GM19324 (cell line): ENCODE measurements at regions not wholly inside any gene's neighbourhood (a gene's known extent, or its start where the extent isn't known, plus 50 kb on each side); places are given as distances from the start of the nearest gene placed in this dataset.
"Not testable (repeated sequence)": the region's sequence is repeated elsewhere in the genome, so short reads cannot be mapped to it uniquely, and the experiment has no call there.

Experiments
- ATAC-seq: cut with Tn5 transposase; IDR thresholded peaks from one replicate; pipeline ENCODE4 v1.9.1; 2021; ENCODE audit warnings: mild to moderate bottlenecking, moderate library complexity; ENCODE audit not compliant: unreplicated experiment, low FRiP score

DNA sequence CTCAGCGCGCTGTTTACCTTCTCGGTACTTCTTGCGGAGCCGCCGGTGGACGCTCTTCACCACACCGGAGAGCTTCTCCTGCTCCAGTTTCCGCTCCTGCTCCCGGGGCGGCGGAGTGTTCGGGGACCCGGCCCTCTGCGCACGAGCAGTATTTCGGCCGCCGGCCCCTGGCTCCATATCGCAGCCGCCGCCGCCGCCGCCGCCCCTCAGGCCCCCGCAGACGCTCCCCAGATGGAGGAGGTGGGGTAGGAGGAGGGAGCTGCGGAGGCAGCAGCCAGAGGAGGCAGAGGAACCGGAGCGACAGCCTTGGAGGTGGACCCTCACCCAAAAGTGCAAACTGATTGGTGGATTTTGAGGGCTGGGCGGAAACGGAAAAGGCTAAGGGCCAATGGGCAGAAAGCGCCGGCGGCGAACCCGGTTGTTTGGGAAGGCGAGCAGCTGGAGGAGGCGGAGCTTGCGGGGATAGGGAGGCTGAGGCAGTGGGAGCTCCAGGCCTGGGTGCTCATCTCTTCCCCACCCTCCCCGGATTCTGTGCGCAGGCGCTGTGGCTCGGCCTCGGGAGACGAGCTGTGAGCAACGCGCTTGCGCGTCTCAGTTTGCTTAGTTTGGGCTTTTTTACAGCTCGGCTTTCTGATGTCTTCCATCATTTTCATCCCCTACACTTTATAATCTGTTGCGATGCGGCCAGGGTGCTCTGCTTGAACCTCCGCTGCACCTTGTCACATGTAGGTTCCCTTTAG lies 146.9 kb downstream of the GPR85 start:
- ATAC-seq, result peak; percentile 99

DNA sequence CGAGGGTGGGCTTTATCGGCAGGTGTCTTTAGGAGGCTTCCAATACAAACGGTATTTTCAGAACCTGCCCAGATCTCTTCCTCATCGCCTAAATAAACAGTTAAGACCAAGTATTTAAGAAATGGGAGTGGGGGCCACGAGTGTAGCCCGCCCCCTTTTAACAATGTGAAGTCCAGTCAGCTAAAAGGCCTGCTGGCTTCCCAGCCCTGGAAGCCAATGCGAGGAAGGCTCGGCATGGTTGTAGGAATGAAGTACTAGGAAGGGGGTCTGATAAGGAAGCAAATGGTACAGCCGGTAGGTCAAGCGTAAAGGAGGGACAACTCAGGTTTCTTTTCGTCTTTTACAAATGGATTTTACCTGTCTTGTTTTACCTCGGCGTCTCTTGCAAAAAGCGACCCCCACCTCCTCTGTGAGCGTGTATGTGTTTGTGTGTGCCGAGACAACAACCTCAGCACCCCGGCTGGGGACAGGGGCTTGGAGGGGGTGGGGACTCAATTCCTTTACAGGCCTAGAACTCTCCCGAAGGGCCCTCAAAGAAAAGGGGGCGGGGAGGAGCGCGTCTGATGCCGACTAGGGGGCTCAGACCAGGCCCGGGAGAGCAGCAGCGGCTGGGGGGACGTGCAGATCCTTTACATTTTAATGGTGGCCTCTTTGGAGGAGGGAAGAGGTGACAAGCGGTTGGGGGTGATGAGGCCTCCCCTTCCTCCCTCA lies 147.6 kb downstream of the GPR85 start:
- no peak for ATAC-seq

DNA sequence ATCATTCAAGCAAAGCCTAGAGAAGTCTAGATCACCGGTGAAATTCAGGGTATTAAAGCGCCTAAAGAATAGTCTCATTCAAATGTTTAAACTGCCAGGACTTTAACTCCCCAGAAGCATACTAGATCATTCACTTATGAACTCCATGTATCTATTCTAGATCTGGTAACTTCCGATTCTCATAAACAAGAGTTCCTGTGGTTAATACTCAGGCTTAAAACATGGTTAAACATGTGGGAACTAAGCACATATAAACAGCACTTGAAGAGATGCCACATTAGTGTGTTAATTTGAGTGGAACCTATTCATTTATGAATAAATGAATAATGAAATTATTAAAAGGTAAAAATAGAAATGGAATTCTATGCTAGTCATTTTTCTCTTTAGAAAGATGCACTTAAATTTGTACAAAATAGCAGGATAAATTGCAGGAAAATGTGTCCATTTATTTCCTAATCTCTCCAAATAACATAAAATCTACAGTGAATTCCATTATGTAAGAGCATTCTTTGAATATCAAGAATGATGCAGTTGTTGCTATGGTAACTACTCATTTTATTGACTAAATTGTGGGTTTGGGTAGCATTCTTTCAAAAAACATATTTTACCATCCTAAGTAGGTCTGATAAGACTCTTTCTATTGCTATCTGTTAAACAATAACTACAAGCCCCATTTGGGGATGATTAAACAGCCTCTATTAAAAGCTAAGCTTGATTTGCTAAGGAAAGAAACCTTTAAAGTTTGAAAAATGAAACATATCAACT lies 147.6 kb upstream of the TMEM168 start:
- ATAC-seq, result no peak

DNA sequence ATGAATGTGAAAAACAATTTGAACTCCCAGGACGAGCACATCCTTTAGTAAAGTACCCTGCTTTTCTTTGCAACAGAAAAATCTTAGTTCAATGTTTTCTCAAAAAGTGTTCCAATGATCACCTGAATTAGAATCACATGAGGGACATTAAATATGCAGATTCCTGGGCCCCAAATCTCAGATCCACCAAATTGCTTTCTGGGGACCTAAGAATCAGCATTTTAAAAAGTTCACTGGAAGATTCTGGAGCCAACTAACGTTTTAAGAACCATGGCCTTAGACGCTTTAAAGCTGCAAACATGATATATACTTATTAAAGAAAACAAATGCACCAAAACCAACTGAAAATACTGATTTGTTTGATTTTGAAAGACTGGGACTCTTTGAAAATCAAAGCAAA lies 143.4 kb upstream of the TMEM168 start:
- no peak for ATAC-seq

DNA sequence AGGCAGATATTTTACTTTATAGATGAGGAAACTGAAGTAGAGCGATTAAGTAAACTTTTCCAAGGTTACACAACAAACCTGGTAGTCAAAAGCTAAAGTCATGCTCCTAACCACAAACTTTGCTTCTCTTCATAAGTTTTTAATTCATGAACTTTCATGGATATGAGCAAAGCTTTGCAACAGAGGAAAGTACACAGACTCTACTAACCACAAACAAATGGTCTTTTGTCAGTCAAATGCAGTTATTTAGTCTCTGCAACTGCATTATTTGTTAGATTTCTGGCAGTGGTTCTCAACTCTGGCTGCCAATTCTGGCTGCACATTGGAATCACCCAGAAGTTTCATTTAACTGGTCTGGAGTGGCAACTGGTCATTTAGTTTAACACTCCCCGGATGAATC lies 140.6 kb upstream of the TMEM168 start:
- ATAC-seq, result no peak

DNA sequence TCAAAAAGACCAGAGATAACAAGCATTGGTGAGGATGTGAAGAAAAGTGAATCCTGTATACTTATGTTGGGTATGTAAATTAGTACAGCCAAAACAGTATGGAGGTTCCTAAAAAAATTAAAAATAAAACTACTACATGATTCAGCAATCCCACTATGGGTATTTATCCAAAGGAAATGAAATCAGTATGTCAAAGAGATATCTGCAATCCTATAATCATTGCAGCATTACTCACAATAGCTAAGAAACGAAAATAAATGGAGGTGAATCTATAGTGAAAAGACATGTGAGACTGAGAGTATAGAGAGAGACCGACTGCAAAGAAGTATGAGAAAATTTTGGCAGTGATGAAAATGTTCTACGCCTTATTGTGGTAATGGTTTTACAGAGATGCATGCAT lies 139.2 kb upstream of the TMEM168 start:
- ATAC-seq, result no peak

DNA sequence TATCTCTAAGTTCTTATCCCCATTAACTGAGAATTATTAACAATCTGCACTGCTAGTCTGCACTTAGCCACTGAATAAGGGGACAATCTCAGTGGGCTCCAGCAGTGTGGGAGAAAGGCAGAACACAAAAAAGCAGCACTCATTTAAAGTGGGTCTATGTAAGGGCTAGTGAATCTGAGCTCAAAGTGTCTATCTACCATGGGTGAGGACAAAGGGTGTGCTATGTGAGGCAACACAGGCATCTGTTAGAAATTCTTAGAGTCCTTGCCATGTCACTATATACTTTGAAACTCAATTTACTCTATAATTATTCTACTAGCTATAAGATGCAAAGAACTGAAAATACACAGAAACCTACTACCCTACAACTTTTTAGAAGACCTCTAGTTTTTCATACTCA lies 135.8 kb upstream of the TMEM168 start:
- no peak for ATAC-seq

DNA sequence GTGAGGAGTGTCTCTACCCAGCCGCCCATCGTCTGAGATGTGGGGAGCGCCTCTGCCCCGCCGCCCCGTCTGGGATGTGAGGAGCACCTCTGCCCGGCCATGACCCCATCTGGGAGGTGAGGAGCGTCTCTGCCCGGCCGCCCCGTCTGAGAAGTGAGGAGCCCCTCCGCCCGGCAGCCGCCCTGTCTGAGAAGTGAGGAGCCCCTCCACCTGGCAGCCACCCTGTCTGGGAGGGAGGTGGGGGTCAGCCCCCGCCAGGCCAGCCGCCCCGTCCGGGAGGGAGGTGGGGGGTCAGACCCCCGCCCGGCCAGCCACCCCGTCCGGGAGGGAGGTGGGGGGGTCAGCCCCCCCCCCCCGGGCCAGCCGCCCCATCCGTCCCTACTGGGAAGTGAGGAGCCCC lies 132.4 kb upstream of the TMEM168 start:
- ATAC-seq, result not testable (repeated sequence)

DNA sequence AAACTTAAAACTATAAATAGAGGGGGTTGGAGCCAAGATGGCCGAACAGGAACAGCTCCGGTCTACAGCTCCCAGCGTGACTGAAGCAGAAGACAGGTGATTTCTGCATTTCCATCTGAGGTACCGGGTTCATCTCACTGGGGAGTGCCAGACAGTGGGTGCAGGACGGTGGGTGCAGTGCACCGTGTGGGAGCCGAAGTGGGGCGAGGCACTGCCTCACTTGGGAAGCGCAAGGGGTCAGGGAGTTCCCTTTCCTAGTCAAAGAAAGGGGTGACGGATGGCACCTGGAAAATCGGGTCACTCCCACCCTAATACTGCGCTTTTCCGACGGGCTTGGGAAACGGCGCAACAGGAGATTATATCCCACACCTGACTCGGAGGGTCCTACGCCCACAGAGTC lies 126.2 kb upstream of the TMEM168 start:
- ATAC-seq, result not testable (repeated sequence)

DNA sequence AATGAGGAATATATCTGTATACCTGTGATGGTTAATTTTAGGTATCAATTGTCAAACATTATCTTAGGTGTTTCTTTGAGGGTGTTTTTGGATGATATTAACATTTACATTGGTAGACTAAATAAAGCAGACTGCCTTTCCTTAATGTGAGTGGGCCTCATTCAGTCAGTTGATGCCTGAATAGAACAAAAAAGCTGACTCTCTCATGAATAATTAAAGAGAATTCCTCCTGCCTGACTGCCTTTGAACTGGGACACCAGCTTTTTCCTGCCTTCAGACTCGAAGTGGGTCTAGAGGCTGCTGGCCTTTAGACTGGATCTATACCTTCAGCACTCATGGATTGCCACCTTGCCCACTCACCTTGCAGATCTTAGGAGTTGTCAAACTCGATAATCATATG lies 117.9 kb upstream of the TMEM168 start:
- ATAC-seq, result no peak

DNA sequence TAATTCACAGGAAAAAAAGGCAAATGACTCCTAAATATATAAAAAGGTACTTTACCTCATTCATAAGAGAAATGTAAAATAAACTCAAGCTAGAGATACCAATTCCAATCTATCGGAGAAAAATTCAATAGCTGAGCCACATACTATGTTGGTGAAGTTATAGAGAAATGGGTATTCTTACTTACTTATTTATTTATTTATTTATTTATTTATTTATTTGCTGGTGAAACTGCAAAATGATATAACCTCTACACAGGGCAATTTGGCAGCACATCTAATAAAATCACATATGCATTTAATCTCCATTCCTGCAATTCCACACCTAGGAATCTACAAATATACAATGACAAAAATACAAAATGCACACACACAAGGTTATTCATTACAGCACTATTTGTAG lies 117.5 kb upstream of the TMEM168 start:
- no peak for ATAC-seq

DNA sequence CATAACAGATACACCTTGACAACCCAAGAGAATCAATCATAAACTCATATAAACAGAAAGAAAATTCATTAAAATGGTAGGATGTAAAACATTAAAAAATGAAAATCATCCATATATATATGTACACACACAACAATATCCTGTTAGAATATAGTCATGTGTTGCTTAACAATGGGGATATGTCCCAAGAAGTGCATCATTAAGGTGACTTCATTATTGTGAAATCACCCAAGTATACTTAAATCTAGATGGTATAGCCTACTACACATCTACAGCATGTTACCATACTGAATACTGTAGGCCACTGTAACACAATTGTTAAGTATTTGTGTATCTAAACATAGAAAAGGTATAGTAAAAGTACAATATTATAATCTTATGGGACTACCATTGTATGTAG lies 115.8 kb upstream of the TMEM168 start:
- no peak for ATAC-seq

DNA sequence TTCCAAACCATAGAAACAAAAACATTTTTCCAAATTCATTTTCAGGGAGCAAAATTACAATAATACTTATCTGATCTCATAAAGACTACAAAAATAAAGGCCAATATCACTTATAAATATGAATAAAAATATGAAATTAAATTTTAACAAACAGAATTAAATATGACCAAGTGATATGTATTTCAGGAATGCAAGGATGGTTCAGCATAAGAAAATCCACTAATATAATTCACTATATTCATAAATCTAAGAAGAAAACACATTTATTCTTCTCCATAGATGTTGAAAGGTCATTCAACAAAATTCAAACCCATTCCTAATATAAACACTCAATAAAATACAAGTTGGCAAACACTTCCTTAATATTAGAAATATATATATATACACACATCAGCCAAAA lies 115.2 kb upstream of the TMEM168 start:
- ATAC-seq, result no peak

DNA sequence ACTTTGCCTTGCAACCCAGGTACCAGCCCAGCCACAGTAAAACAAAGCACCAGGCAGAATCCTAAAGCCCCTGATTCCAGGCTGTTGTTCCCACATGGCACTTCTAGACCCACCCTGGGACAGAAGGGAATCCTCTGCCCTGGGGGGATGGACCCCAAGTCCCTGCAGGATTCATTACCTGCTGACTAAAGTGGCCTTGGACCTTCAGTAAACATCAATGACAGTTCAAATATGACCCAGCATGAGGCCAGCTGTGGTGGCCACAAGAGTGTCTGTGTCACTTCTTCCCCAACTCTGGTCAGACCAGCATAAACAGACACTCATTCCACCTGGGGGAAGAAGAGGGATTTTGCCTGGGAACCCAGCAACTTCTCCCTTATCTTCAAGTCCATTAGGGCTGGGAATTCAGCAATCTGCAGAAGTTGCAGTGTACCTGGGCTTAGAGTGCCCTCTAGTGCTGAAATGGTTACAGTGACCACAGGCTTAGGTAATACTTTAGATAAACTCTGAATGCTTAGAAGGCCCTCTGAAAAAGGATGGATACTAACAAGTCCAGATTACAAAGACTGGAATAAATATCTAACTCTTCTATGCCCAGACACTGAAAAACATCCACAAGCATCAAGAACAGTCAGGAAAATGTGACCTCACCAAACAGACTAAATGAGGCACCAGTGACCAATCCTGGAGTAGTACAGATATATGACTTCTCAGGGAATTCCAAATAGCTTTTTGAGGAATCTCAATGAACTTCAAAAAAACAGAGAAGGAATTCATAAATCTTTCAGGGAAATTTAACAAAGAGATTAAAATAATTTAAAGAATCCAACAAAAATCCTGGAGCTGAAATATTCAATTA lies 108.5 kb upstream of the TMEM168 start:
- peak; percentile 85 for ATAC-seq

DNA sequence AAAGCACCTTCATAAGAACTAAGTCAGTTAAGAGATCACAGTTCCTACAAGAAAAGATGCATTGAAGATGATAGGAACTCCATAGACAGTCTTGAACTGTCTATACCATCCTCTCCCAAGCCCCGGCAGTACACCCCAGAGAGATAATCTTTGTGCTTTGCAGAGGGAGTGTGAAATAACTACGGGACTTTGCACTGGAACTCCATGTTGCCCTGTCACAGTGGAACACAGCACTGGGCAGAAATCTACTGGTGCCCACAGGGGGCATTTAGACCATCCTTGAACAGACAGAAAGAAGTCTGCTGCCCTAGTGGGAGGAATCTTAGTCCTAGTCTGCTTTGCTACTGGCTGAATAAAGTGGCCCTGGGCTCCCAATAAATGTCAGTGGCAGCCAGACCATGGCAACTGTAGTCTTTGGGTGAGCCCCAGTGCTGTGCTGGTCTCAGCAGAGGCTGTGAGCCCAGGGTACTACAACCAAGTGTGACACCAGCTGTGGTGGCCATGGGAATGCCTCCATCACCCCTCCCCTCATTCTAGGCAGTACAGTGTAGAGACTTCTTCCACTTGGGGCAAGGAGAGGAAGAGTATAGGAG lies 107.7 kb upstream of the TMEM168 start:
- peak; percentile 7 for ATAC-seq

DNA sequence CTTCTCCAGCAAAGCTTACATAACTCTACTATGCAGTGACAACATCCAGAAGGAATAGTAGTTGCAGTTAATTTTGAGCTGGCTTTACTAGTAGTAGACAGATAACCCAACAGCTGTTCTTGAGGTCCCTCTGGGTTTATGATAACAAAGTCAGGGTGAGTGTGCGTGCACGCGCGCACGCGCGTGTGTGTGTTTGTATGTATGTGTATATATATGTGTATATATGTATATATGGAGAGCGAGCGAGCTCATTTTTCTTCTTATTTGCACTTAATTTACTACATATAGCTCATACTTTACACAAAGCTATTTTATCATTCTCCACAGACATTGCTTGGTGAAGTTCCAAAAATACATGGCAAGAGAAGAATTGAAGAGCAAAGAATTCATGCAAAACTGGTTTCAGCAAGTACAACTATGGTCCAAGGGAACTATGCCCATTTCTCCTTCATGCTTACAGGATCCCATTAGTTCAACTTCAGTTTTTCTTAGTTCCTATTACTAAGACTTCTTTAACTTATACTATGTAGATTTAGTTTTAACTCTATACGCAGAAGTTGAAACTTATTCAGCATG lies 105.9 kb upstream of the TMEM168 start:
- no peak for ATAC-seq

DNA sequence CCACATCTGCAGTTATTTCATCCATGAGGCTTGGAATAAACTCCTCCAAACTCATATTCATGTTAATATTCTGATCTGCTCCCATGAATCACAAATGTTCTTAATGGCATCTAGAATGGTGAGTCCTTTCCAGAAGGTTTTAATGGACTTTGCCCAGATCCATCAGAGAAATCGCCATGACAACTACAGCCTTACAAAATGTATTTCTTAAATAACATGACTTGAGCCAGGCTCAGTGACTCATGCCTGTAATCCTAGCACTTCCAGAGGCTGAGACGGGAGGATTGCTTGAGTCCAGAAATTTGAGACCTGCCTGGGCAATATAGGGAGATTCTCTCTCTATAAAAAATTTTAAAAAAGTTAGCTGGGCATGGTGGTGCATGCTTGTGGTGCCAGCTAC lies 102.1 kb upstream of the TMEM168 start:
- no peak for ATAC-seq

DNA sequence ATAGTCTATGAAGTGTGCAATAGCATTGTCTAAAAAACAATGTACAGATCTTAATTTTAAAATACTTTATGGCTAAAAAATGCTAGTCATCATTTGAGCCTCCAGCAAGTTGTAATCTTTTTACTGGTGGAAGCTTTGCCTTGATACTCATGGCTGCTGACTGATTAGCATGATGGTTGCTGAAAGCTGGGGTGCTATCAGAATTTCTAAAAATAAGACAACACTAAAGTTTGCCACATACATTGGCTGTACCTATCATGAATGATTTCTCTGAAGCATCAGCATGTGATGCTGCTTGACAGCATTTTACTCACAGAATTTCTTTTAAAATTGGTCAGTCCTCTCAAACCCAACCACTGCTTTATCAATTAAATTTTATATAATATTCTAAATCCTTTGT lies 101.5 kb upstream of the TMEM168 start:
- no peak for ATAC-seq

DNA sequence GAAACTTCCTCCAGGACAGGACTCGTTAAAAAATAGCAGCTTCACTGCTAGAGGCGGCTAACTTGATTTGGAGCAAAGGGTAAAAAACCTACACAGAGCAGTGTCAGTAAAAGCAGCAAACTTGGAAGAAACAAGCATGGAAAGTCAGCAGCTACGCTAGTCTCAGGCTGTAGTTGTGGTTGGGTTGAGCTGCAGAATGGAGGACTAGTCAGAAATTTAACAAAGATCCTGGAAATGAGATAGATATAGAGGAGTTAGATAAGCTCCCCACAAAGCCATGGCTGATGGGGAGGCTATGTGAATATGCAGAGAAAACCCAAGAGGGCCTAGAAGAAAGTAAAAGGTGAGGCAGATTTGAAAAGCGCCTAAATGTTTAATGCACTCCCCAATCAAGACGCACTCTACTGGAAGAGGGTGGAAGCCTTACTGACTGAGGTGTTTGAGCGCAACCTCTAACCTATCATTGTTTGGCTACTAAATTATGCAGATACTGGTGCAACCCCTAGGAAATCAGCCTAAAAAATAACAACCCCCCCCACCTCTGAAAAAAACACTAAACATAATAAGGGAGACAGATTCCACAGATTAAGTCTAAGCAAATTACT lies 99.7 kb upstream of the TMEM168 start:
- ATAC-seq, result no peak
